ENCODE measurements at regions not wholly inside any gene's neighbourhood (a gene's known extent, or its start where the extent isn't known, plus 50 kb on each side); places are given as distances from the start of the nearest gene placed in this dataset.

GRCh38 chr4:84341559-84341958 lies 157.5 kb downstream of the NKX6-1 start:
- Histone ChIP-seq H4K5ac (ENCODE audit: low read depth, low read length) (no peak overlapping the region), H2BK5ac (ENCODE audit: low read depth, low read length, poor library complexity, severe bottlenecking) (no peak overlapping the region), H3K4me2 (ENCODE audit: low read depth, low read length) (no peak overlapping the region), H4K8ac (ENCODE audit: low read depth in 2 of 2, low read length in 2 of 2) (no peak overlapping the region), H3K9ac (ENCODE audit: low read depth, low read length) (no peak overlapping the region), H3K27ac (ENCODE audit: insufficient read depth, low read length) (no peak overlapping the region), H3K4me3 (ENCODE audit: insufficient read depth, low read depth, low read length) (no peak overlapping the region), H3K14ac (replicated peaks; ENCODE audit: low read depth, low read length) (no peak overlapping the region), H3K4me1 (ENCODE audit: control insufficient read depth, insufficient read depth, low read length) (no peaks in the 10 kb centered on the region), H2AK5ac (ENCODE audit: low read depth, low read length) (no peak overlapping the region), H4K20me1 (ENCODE audit: insufficient read depth, low read length) (no peaks in the 10 kb centered on the region), H2AFZ (replicated peaks; ENCODE audit: low read length, poor library complexity) (no peak overlapping the region), H3K36me3 (ENCODE audit: control insufficient read depth, insufficient read depth, low read length) (no peaks in the 10 kb centered on the region), H3K56ac (ENCODE audit: extremely low read depth, insufficient read depth, low read length) (no peak overlapping the region), H3K9me1 (ENCODE audit: insufficient read depth, low read length) (no peaks in the 10 kb centered on the region), H2BK120ac (ENCODE audit: low read depth, low read length) (no peak overlapping the region), H3K79me1 (ENCODE audit: low read depth in 1 of 2, low read length in 2 of 2) (no peaks in the 10 kb centered on the region), H3K23ac (ENCODE audit: low read depth, low read length) (no peak overlapping the region), H2AK9ac (replicated peaks; ENCODE audit: low read depth, low read length, poor library complexity) (no peak overlapping the region), H3K27me3 (ENCODE audit: control insufficient read depth, insufficient read depth, low read length) (no peaks in the 10 kb centered on the region), H2BK20ac (ENCODE audit: low read depth, low read length) (no peak overlapping the region), H3K4ac (ENCODE audit: low read depth, low read length) (no peak overlapping the region), H3K18ac (ENCODE audit: low read depth, low read length) (no peak overlapping the region), H2BK15ac (ENCODE audit: low read depth, low read length) (no peak overlapping the region), H4K91ac (ENCODE audit: insufficient read depth, low read depth, low read length) (no peak overlapping the region), H3K9me3 (ENCODE audit: control insufficient read depth, insufficient read depth, low read length) (peaks cover 4% of the 10 kb centered on the region; the same call in 1 of the 2 replicates)
- ChIA-PET POLR2A (ENCODE audit: unreplicated experiment) (no interaction called here), CTCF (no interaction called here)
- in situ Hi-C loops (cut with MboI; ENCODE audit: low sequenced_read_pairs) (no loop called here), intact Hi-C loops (cut with micrococcal nuclease) (no loop called here), dilution Hi-C loops (cut with HindIII; ENCODE audit: low sequenced_read_pairs, unreplicated experiment) (no loop called here)
- ATAC-seq (ENCODE audit: low read depth): no peak
- no peak for DNase-seq
- no TSS peak for BruUV-seq (replicated peaks)
- TF ChIP-seq MAZ (IDR thresholded peaks at IDR 0.05; ENCODE audit: borderline replicate concordance, low read depth, low read length) (no peak), NFE2L2 (IDR thresholded peaks at IDR 0.05; ENCODE audit: low read depth, low read length) (no peak), BHLHE40 (IDR thresholded peaks at IDR 0.05; ENCODE audit: low read depth, low read length) (no peak)

Data from IMR-90 (cell line).